Fibroblast of skin of back (primary cell): ENCODE measurements at regions not wholly inside any gene's neighbourhood (a gene's known extent, or its start where the extent isn't known, plus 50 kb on each side); places are given as distances from the start of the nearest gene placed in this dataset.
A peak's percentile ranks its signal among the peaks of the same experiment; 100 is the strongest.
"Not testable (repeated sequence)": the region's sequence is repeated elsewhere in the genome, so short reads cannot be mapped to it uniquely, and the experiment has no call there.

Source experiments
- DNase-seq: peaks from one replicate; pipeline ENCODE4 v3.0.0-alpha.2; 2013

DNA sequence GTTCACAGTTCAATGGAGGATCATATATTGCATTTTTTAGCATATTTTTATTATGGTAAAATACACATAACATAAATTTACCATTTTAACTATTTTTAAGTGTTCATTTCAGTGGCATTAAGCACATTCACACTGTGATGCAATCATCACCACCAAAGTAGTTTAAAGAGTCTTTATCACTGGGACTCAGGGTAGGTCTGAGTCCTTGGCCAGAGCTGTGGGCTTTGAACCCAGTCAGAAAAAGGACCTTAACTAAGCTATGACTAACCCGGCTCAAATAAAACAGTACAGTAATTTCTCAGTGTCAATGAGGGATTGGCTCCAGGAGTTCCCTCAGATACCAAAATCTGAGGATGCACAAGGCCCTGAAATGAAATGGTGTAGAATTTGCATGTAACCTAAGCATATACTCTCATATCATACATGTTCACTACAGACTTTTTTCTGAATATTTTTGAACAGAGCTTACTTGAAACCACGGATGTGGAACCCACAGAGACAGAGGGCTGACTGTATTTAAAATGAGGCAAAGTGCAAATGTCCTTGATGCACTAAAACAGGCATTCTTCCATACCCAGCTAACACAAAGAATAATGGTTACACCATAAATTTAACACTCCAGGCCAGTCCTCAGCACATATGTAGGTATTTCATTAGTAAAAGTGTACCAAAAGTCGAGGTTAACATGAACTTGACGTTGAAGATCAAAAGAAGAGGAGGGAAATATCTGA lies 246.2 kb downstream of the LNPK start:
- no peak for DNase-seq

DNA sequence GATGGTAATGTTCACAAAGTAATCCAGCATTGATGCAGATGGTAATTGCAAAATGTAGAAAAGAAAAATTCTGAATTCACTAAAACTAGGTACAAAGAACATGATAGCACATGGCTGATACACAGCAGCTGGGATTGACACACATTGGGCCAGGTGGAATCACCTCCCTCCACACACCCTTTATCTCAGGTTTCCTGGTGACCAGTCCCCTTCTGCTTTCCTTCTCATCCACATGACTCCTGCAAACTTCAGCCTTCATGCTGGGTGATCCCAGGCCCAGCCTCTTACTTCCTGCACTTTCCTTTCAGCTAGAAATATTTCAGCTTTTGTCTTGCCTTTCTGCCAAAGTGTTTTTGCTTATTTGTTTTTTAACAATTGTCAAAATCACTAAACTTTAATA lies 246.9 kb downstream of the LNPK start:
- no peak for DNase-seq

DNA sequence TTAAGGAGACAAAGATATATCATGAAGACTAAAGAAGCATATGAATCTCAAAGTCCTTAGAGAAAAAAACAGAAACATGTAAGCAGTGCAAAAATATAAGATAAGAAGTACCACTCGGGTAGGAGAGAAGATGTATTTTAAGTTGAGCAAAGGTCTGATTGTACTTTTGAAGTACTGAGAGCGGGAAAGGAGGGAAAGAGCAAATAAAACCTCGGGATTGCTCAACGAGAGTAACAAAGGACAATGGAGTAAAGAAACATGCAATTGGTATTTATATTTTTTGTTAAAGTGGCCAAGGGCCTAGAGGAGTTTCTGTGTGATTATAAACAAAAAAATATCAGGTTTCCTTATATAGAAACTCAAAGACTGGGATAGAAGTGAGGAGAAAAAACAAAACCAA lies 251.9 kb downstream of the LNPK start:
- DNase-seq: no peak

DNA sequence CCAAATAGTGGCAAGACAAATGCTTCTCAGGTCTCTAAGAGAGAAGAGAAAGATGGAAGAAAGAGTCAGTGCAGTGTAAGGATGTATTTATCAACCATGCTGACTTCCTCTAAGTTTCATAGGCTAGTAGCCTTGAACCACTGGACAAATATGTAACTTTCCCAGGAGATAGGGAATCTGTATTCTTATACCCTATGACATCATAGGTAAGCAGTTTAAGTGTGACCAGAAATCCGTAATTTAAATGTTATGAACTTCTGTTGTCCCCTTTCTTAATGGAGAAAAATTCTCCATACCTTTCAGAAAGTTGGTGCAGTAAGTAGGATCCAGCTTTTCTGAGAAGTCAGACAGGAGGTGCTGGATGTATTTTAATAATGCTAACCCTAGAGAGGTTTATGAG lies 256.2 kb downstream of the LNPK start:
- DNase-seq: no peak

DNA sequence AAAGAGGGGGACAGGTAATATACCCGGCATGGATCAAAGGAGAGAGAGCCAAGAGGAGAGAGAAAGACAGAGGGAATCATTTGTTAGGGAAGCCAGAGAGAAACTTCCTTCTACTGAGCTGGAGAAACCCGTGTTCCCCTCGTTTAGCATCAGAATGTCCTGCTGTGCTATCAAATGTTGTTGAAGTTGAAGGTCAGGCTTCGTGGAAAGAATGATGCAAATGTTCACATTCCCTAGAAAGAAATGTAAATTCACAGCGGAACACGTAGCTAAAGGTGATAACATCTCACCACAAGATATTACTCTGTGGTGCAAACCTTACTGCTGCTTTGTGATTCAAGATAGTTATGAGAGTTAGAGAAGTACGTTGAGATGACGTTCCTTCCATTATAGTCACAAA lies 258.1 kb downstream of the LNPK start:
- no peak for DNase-seq

DNA sequence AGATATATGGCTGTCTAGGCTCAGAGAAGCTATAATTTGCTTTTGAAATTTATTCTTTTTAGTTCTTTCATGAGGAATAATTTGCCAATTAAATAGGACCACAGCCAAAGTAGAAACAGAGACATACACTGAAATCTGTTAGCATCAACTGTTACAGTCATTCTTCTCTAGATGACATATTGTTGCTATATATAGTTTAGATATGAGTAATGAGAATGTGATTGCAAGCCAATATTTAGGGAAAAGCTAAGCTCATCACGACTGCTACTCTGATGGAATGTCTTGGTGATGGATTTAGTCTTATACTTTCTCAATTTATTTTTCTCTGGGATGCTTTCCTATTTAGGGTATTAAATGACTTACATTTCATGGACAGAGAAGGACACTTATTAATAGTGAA lies 259.1 kb downstream of the LNPK start:
- peak; percentile 63 for DNase-seq

DNA sequence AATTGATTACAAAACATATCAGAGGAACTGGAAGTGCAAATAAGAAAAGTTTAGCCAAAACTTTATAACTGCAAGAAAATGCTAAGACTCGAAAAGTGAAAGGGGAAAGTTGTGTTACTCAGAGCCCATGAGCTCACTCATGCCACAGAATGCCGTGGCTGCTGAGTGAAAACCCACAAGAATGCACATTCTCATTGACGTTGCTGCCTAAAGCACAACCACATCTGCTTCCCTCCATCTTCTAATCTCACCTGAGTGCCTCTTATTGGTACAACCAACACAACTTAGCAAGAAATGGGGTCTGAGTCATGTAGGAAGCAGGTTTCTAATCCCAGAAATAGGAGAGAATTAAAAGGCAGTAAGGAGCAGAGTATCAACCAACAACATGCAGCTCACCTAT lies 259.7 kb downstream of the LNPK start:
- peak; percentile 70 for DNase-seq

DNA sequence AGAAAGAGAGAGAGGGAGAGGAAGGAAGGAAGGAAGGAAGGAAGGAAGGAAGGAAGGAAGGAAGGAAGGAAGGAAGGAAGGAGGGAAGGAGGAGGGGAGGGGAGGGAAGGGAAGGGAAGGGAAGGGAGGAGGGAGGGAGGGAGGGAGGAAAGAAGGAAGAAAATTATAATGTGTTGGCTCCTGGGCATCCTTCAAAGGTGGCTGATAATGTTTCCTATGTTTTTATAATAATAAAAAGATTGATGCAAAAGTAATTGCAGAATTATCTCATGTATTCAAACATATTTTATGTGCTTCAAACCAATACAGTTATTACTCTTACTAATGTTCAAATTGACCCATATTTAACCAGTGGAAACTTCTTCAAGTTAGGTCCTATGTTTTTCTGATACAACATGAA lies 260.9 kb downstream of the LNPK start:
- DNase-seq: no peak

DNA sequence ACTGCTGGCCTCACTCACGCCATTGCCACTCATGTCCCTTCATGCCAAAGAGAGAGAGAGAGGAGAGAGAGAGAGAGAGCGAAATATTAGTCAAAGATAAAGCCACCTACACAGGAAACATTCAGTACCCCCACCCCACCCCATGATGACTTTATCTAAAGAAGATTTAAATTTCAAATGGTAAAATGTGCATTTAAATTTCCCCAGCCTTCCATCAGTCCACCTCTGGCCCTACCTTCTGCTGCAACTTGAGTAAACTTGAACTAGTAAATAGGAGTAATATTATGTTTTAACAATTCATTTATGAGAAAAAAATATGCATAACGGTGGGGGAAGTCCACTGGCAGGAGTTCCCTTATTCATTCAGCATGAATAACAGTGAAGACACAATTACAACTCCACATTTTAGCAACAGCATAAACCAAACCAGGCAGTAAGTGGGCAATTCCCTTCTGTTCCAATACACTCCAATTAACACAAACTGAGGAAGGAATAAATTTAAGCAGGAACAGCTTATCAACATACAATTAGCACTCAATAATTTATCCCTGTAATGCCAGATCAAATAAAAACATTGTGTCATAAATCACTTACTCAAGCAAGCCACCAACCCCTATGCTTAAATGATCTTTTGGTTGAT lies 264.2 kb downstream of the LNPK start:
- no peak for DNase-seq

DNA sequence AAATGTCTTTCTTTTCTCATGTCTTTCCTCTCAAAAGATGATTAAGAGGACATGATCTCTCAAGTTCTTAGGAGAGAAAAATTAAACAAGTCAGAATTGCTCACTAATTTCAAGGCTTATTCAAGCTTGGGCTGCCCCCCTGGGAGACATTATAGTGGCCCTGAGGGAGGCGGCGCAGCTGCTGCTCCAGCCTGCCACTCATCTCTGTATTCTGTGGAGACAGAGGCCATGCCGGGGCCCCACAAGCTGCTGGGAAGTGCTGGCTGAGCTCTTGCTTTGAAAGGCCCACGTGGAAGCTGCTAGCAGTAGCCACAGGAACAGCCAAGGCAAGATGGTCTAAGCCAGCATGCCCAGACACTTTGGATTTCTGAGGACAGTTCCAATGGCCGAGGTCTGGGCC lies 267.4 kb downstream of the LNPK start:
- no peak for DNase-seq

DNA sequence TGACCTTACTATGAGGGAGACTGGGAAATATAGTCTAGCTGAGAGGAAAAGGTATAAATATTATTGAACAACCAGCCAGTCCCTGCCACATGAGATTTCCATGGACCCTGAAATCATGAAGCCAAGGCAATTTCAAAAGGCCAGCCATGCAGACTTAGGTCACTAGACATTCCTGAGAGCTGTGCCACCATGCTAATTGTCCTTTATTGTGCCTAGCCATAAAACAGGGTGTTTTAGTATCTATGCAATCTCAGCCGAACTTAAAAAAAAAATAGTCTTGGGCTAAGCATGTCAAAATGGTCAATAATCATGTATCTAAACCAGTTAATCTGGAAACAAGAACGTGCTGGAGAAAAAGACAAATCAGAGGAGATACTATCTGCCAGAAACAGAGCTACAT lies 269.5 kb downstream of the LNPK start:
- DNase-seq: no peak

DNA sequence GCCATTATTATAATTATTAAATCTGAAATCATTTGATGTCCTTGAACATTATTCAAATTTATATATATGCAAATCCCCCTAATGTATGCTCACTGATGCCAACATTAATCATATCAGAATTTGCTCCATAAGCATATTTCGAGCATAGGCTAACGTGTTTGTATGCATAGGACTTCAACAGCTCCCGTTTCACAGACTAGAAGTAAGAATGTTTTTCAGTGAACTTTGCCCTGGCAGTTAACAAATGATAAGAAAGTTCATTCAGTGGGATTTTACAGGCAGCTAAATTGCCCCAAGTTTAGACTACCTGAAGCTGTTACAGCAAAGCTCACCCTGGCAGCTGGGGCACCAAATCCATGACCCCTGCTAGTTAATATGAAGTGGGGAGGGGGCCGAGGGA lies 272.0 kb downstream of the LNPK start:
- DNase-seq: no peak

DNA sequence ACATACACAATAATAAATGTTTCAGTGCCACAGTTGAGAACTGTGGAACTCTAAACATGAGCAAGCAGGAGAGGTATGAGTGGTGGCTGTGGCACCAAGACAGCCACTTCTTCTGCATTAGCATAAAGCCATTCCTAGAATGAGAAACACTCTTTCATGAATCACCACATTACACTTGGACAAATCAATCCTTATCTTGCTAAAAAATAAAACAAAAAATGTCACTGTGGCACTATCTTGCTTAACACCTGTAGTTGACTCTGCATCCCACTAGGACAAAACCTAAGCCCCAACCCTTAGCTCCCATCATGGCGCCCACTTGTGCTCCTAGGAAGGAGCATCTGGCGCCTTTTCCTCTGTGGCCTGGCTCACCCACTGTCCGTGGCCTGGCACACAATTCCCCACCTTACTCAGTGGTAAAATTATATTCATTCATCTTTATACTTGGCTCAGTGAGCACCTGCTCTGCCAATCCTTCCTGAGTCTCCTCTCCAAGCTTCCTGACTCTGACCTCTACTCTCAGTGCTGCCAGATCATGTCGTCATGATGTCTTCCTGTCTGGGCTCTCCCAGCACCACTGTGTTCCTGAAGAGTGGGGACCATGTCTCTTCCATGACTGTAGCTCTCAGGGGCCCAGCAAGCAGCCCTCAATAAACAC lies 272.9 kb downstream of the LNPK start:
- no peak for DNase-seq

DNA sequence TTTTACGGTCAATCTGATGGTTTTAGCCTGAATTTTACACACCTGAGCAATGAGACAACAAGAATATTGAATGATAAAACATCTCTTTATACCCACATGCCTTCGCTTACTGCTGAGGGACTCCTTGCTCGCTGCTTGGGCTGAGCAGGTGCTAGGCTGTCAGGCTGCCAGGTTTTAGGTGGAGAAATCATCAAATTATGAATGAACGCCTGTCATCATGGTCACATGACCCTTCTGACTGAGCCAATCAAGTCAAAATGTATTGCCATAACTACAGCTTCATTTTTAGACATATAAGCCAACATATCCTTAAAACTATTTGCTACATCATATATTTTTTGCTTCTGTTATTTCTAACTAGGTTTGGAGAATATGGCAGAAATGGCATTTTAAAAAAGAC lies 274.0 kb downstream of the LNPK start:
- no peak for DNase-seq

DNA sequence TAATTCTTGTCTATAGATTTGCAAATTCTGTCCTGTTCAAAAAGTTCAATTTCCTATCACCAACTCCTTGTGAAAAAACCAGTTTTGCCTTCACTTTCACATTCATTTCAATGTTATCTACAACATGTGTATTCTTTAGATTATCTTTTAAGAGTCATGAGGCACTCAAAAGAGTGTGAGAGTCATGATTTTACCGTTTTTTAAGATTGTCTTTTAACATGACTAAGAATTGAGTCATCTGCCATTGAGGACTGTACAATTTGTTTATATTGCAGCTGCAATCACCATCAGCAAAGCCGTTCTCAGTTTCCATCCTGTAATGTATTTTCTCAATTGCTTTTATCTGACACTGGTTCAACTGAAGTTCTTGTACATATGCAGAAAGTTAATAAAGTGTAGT lies 275.8 kb downstream of the LNPK start:
- DNase-seq: peak; percentile 66

DNA sequence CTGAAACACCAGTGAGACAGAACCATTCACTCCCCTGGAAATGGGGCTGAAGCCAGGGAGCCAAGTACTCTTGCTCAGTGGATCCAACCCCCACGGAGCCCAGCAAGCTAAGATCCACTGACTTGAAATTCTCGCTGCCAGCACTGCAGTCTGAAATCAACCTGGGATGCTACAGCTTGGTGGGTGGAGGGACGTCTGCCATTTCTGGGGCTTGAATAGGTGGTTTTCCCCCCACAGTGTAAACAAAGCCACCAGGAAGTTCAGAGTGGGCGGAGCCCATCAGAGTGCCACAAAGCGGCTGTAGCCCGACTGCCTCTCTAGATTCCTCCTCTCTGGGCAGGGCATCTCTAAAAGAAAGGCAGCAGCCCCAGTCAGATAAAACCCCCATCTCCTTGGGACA lies 292.8 kb downstream of the LNPK start:
- DNase-seq: no peak

DNA sequence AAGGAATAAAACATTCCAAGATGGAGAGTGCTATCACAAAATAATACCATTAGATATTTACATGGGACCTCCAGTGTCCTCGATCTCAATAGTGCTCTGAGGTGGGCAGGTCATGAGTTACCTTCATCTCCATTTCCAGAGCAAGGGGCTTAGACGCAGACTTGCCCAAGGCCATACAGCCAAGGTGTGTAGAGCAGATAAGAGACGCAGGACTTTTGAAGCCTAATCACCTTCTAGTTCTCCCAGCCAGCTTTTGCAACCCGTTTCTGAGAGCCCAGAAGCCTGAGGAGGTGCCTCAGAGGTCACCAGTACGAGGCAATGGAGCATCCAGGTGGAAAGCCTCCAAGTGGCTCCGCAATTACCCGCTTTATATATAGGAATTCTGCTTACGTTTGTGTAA lies 294.7 kb downstream of the LNPK start:
- no peak for DNase-seq

DNA sequence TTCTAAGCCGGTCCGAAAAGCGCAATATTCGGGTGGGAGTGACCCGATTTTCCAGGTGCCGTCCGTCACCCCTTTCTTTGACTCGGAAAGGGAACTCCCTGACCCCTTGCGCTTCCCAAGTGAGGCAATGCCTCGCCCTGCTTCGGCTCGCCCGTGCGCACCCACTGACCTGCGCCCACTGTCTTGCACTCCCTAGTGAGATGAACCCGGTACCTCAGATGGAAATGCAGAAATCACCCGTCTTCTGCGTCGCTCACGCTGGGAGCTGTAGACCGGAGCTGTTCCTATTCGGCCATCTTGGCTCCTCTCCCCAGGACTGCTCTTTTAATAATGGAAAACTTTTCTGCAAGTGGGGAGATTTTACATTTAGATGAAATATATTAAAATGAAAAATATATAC lies 297.5 kb downstream of the LNPK start:
- not testable (repeated sequence) for DNase-seq

DNA sequence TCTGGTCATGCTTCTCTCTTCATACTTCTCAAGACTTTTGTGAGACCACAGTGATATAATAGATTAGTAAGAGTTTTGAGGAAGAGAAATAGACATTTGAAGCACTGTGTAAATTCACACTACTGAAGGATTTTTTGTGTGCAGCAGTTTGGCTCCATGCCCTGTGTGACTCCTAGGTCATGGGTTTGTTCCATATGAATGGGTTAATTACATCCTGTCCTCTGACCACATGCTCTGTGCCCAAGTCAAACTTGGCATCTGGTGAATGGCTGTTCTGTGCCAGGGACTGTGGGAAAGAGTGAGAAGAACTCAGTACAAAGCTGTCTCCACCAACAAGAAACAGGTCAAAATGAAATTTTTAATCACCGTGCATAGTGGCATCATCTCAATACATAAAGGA lies 304.0 kb downstream of the LNPK start:
- no peak for DNase-seq

DNA sequence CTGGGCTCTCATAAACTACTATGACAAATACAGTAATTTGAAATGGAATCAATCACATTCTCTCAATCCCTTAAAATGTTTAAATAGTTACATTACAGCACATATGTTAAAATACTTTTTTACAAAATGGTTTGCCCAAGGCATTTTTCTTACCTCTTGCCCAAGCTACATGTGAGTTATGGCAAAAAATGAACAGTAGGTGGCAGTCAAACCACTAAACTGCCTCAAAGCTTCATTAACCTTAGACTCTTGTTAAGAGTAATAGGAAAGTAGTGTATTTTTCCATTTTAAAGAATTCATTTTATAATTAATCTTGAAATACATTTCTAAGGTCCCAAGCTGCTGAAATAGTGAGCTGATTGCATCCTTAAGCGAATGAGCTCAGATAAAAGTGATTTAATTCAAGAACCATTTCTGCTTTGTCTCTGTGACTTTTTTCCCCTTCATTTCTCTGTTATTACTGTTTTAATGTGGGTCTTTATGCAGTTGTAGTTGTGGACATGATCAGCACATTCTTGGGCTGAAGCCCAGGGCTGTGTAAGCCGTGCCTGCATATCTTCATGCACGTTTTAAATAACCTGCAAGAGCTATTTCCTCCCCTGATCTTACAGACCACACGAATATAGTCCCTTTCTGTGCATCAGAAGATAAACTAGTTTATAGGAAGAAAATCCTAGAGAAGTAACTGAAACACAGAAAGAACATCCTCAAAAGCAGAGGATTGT lies 311.8 kb downstream of the LNPK start:
- peak; percentile 65 for DNase-seq

DNA sequence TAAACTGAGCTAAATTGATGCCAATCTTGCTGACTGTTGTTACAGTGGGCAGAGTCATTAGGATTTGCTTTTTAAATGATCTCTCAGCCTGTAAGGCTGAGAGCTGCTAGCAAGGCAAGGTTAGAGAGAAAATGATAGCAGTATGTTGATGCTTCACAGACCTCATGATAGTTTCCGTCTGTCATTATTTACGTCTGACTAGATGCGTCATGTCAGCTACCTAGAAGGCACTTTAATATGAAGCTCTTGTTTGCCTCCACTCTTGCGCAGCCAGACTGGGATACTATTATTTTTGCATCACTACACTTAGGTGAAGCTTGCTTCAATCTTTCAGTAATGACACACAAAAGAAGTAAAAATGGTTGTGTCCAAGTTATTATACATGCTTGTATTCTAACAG lies 313.8 kb downstream of the LNPK start:
- no peak for DNase-seq

DNA sequence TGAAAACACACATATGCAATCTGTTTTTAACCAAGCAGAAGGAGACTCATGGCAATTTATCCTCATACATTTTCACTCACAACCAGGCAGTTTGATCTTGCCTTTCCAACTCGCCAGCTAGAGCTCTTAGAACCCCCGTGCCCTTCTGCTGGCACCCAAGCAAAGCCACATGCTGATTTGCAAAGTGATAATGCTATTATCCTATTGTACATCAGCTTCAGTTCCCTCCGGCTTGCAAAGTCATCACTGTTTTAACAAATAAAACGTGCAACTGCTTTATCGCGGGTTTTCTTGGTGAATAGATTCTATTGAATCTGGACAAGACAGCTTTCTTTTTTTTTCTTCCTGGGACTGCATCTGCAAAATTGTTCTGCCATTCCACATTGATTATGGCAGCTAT lies 314.6 kb downstream of the LNPK start:
- DNase-seq: no peak

DNA sequence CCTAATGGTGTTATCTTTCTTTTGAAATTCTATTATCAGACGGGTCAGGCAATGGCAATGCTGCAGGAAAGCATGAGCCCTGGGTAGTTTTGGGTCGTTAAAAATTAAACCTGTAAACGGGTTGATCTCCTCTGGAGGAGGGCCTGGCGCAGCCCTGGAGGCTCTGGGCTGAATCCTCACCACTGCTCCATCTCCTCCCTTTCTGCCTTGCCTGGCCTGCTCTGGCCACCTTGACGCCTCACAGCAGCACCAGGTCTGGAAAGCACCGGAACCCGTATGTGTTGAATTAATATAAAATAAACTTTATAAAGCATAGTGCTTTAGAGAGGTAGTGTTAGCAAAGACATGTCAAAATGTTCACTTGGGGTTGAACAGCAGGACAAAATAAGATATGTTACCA lies 316.1 kb downstream of the LNPK start:
- no peak for DNase-seq

DNA sequence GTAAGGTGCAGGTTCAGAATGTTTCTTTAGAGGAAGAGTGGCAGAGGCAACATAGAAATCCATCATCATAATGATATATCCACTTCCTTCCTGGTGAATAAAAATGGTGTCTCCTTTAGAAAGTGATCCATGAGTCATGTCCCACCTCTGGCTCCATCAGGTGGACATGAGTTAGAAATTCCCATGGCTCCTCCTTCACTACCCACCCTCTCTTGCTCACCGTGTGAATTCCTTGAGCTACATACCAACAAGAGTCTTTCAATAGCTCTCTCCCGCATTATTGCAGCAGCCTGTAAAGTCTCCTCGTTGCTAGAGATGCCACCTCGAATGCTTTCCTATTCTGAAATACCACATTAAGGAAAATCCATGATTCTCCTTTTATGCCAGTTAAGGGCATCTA lies 317.6 kb downstream of the LNPK start:
- DNase-seq: no peak
